ENCODE measurements at regions not wholly inside any gene's neighbourhood (a gene's known extent, or its start where the extent isn't known, plus 50 kb on each side); places are given as distances from the start of the nearest gene placed in this dataset.

GRCh38 chr20:60820918-60821317, 431.1 kb upstream of the CDH4 start:
- no peak for DNase-seq

GRCh38 chr20:60822699-60823607, 429.1 kb upstream of the CDH4 start:
- no peak for DNase-seq

GRCh38 chr20:60835876-60836275, 416.2 kb upstream of the CDH4 start:
- no peak for DNase-seq

GRCh38 chr20:60837173-60837770, 414.8 kb upstream of the CDH4 start:
- DNase-seq, result no peak

- no peak for DNase-seq
Measured at GRCh38 chr20:60838297-60838696, 413.8 kb upstream of the CDH4 start.

- DNase-seq, result no peak
Measured at GRCh38 chr20:60840971-60841370, 411.1 kb upstream of the CDH4 start.

GRCh38 chr20:60845146-60845545, 406.9 kb upstream of the CDH4 start:
- DNase-seq, result no peak

GRCh38 chr20:60851826-60852704, 400.0 kb upstream of the CDH4 start:
- DNase-seq, result no peak

- DNase-seq, result no peak
Measured at GRCh38 chr20:60857708-60858107, 394.4 kb upstream of the CDH4 start.

GRCh38 chr20:60862601-60863000, 389.5 kb upstream of the CDH4 start:
- DNase-seq, result no peak

GRCh38 chr20:60863548-60863947, 388.5 kb upstream of the CDH4 start:
- DNase-seq, result no peak

GRCh38 chr20:60867589-60867988, 384.5 kb upstream of the CDH4 start:
- no peak for DNase-seq

- DNase-seq, result no peak
Measured at GRCh38 chr20:60868316-60868891, 383.7 kb upstream of the CDH4 start.

- DNase-seq, result no peak
Measured at GRCh38 chr20:60869087-60869486, 383.0 kb upstream of the CDH4 start.

GRCh38 chr20:60869625-60870024, 382.4 kb upstream of the CDH4 start:
- DNase-seq, result no peak

- no peak for DNase-seq
Measured at GRCh38 chr20:60870040-60870439, 382.0 kb upstream of the CDH4 start.

- DNase-seq, result no peak
Measured at GRCh38 chr20:60872224-60872623, 379.8 kb upstream of the CDH4 start.

- no peak for DNase-seq
Measured at GRCh38 chr20:60877071-60877857, 374.8 kb upstream of the CDH4 start.

GRCh38 chr20:60882836-60883235, 369.2 kb upstream of the CDH4 start:
- DNase-seq, result no peak

- DNase-seq, result no peak
Measured at GRCh38 chr20:60883496-60883895, 368.6 kb upstream of the CDH4 start.

- no peak for DNase-seq
Measured at GRCh38 chr20:60884277-60884676, 367.8 kb upstream of the CDH4 start.

GRCh38 chr20:60888771-60889170, 363.3 kb upstream of the CDH4 start:
- DNase-seq, result no peak
